ENCODE measurements at regions not wholly inside any gene's neighbourhood (a gene's known extent, or its start where the extent isn't known, plus 50 kb on each side); places are given as distances from the start of the nearest gene placed in this dataset.

DNA sequence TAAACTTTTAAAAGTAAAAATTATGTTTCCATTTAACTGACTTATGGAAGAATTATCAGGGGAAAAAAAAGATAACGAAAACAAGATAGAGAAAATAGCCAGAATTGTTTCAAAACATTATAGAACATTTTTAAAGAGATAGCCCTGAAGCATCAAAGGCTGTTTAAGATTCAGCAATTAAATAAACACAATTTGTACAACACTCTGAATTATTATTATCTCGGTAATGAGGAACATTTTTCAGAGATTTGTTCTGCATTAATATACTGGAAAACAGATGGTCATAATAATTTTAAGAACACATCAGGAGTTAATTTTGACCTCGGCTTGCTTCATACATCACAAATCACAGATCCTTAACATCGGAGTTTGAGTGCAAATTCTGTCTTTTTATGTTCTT, 643.8 kb downstream of the SORCS1 start:
- no peak for TF ChIP-seq CTCF (IDR thresholded peaks at IDR 0.05)
- Histone ChIP-seq H3K27me3 (no peaks in the 10 kb centered on the region), H3K27ac (no peak overlapping the region), H3K4me1 (no peaks in the 10 kb centered on the region), H3K9me3 (no peaks in the 10 kb centered on the region), H3K36me3 (no peaks in the 10 kb centered on the region), H3K4me3 (no peak overlapping the region)
- DNase-seq (ENCODE audit: low spot score) = no peak

DNA sequence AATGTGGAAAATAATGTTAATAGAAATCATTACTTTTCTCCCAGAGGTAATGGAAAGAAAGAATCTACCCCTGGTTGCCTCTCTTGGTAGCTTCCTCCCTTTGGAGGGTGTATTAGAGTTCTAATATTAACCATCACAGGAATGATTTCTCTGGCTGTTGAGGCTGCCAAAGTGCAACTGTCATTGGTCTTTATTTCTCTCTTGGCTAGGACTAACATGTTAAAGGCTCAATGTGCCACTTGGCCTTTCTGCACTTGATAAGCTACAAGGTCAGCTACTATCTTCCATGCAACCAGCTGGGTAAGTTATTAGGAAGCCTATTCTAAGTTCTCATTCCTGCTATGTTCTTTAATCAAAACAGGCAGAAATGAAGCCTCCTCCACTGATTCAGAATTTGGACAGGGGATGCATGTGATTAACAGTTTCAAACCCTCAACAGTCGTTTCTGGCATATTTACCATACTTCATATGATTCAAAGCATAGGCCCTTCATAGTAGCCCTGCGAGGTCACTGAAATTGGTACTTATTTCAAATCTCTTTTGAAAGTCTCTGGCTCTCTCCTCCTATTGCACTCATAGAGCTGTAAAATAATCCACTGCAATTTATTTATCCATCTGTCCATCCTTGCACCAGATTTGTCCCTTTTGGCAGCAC, 645.0 kb downstream of the SORCS1 start:
- no peaks in the 10 kb centered on the region for H3K9me3 ChIP-seq
- H3K4me3 ChIP-seq = no peak overlapping the region
- no peak for DNase-seq (ENCODE audit: low spot score)
- no peaks in the 10 kb centered on the region for H3K27me3 ChIP-seq
- TF ChIP-seq CTCF (IDR thresholded peaks at IDR 0.05) = no peak
- no peaks in the 10 kb centered on the region for H3K4me1 ChIP-seq
- no peaks in the 10 kb centered on the region for H3K36me3 ChIP-seq
- H3K27ac ChIP-seq = no peak overlapping the region

GRCh38 chr10:106515206-106515790, 649.2 kb downstream of the SORCS1 start:
- Histone ChIP-seq H3K27ac (no peak overlapping the region), H3K27me3 (no peaks in the 10 kb centered on the region), H3K4me3 (no peak overlapping the region), H3K4me1 (no peaks in the 10 kb centered on the region), H3K36me3 (no peaks in the 10 kb centered on the region), H3K9me3 (no peaks in the 10 kb centered on the region)
- no peak for TF ChIP-seq CTCF (IDR thresholded peaks at IDR 0.05)
- no peak for DNase-seq (ENCODE audit: low spot score)

DNA sequence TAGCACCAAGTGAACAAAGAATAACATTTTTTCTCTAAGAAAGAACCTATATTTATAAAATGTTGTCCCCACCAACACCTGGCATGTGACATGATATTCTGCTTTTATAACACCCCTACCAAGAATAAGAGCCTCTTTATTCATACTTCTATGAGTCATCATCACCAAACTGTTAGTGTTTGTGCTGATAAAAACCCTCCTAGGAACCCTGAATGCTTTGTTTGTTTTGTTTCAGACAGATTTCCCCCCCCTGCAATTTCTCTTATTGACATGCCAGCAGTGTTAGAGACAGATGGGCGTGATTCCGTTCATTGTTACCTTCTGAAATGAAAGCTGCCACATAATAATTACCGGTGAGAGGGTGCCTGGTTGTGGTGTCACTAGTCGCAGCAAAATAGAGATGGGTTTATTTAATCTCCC, 651.1 kb downstream of the SORCS1 start:
- Histone ChIP-seq H3K27ac (no peak overlapping the region), H3K4me3 (no peak overlapping the region), H3K36me3 (no peaks in the 10 kb centered on the region), H3K9me3 (no peaks in the 10 kb centered on the region), H3K4me1 (no peaks in the 10 kb centered on the region), H3K27me3 (no peaks in the 10 kb centered on the region)
- no peak for DNase-seq (ENCODE audit: low spot score)
- TF ChIP-seq CTCF (IDR thresholded peaks at IDR 0.05) = no peak

GRCh38 chr10:106511917-106512316, 652.6 kb downstream of the SORCS1 start:
- no peak for DNase-seq (ENCODE audit: low spot score)
- H3K27me3 ChIP-seq = no peaks in the 10 kb centered on the region
- H3K4me1 ChIP-seq = no peaks in the 10 kb centered on the region
- H3K4me3 ChIP-seq = no peak overlapping the region
- H3K36me3 ChIP-seq = no peaks in the 10 kb centered on the region
- no peak overlapping the region for H3K27ac ChIP-seq
- TF ChIP-seq CTCF (IDR thresholded peaks at IDR 0.05) = no peak
- H3K9me3 ChIP-seq = no peaks in the 10 kb centered on the region

DNA sequence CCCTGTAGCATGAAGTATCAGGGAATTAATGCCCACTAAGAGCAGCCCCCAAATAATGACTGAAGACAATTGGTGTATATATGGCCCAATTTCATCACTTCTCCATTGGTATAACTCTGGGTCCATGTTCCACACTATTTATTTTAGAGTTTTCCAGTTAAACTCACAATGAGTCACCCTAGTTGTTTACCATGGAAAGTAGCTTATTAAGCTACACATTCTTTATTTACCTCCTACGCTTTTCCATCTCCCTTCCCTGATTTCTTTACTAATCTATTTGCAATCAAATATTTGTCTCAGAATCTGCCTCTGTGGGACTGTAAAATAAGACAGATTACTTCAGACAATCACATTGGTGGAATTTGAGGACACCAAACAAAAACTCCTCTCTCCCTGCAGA, 655.6 kb downstream of the SORCS1 start:
- no peak for DNase-seq (ENCODE audit: low spot score)
- no peak for TF ChIP-seq CTCF (IDR thresholded peaks at IDR 0.05)
- H3K27me3 ChIP-seq = no peaks in the 10 kb centered on the region
- H3K36me3 ChIP-seq = no peaks in the 10 kb centered on the region
- no peak overlapping the region for H3K27ac ChIP-seq
- no peaks in the 10 kb centered on the region for H3K9me3 ChIP-seq
- no peak overlapping the region for H3K4me3 ChIP-seq
- no peaks in the 10 kb centered on the region for H3K4me1 ChIP-seq

Measured in right atrium auricular region (tissue), 2 donors.